ENCODE measurements at regions not wholly inside any gene's neighbourhood (a gene's known extent, or its start where the extent isn't known, plus 50 kb on each side); places are given as distances from the start of the nearest gene placed in this dataset.

DNA sequence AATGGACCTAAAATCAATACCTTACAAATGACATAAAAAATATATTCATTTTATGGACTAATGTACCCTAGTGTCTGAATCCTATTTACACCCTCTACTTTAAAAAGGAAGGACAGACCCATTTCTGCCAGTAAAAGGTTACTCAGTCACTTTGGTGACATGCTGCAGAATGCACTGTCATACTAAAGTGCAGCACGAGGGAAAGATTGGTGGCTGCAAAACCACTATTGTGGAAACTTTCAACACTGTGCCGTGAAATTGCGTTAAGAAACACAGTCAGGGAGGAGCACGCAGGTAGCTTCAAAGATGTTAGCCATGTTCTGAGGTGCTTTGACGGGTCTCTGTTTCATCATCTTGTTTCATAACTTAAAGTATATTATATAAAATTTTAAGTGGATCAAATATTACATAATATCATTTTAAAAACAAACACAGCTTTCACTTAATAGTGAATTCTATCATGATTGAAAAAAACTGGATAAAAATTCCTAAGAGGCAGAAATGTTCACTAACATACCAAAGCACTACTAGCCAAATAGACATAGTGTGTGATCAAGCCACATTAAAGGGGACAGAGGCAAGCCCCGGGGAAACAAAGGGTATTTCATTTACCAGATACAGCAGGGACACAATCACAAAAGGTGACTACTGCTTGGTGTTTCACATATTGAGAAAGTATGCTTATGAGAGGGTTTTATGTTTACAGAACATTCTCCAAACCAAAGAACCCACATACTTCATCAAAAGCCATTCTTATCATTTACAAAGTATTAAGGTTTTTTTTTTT is 330.8 kb upstream of the SOX5 start:
- in situ Hi-C loops (cut with HindIII; ENCODE audit: low pct_unique_long_range_greater_than_20kb, low sequenced_read_pairs), result no loop called here
- TF ChIP-seq, protein P1, sequence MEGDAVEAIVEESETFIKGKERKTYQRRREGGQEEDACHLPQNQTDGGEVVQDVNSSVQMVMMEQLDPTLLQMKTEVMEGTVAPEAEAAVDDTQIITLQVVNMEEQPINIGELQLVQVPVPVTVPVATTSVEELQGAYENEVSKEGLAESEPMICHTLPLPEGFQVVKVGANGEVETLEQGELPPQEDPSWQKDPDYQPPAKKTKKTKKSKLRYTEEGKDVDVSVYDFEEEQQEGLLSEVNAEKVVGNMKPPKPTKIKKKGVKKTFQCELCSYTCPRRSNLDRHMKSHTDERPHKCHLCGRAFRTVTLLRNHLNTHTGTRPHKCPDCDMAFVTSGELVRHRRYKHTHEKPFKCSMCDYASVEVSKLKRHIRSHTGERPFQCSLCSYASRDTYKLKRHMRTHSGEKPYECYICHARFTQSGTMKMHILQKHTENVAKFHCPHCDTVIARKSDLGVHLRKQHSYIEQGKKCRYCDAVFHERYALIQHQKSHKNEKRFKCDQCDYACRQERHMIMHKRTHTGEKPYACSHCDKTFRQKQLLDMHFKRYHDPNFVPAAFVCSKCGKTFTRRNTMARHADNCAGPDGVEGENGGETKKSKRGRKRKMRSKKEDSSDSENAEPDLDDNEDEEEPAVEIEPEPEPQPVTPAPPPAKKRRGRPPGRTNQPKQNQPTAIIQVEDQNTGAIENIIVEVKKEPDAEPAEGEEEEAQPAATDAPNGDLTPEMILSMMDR (IDR thresholded peaks at IDR 0.05), result no peak
- no peak for TF ChIP-seq TCF7L2 (IDR thresholded peaks at IDR 0.05; ENCODE audit: low read depth, low read length)
- POLR2A ChIA-PET, result no interaction called here
- intact Hi-C loops (cut with micrococcal nuclease; ENCODE audit: unreplicated experiment), result no loop called here
- Histone ChIP-seq H3K4me1 (ENCODE audit: control insufficient read depth, insufficient read depth, low read length) (no peaks in the 10 kb centered on the region), H3K4me3 (ENCODE audit: low read depth in 2 of 2, low read length in 2 of 2) (no peak overlapping the region), H3K27me3 (ENCODE audit: control insufficient read depth, insufficient read depth, low read length) (no peaks in the 10 kb centered on the region), H3K9me3 (ENCODE audit: control insufficient read depth, insufficient read depth, low read depth, low read length) (no peaks in the 10 kb centered on the region), H3K36me3 (ENCODE audit: control insufficient read depth, insufficient read depth, low read length) (no peaks in the 10 kb centered on the region), H3K27ac (ENCODE audit: low read length) (no peak overlapping the region)
- DNase-seq (ENCODE audit: low read depth, low spot score) (no peak), ATAC-seq (no peak)
- no TSS peak for BruUV-seq (replicated peaks)
- CTCF ChIA-PET, result no interaction called here

DNA sequence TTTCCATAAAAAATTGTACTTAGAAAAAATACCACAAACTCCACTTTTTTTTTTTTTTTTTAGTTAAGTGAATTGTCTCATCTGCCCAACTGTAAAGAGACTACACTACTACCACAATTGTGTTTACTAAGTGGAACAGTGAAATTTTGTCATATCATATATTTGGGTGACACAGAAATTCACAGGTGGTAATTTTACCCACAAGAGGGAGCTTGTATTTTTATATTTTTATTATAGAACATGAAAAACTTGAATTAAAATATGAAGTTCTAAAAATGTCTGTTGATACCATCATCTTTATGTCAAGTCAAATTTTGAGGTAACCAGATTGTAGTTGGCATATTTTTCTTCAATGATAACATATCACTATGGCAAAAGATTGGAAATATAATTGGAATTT is 329.4 kb upstream of the SOX5 start:
- no peaks in the 10 kb centered on the region for H3K36me3 ChIP-seq (ENCODE audit: control insufficient read depth, insufficient read depth, low read length)
- no peaks in the 10 kb centered on the region for H3K9me3 ChIP-seq (ENCODE audit: control insufficient read depth, insufficient read depth, low read depth, low read length)
- TF ChIP-seq, protein P2, sequence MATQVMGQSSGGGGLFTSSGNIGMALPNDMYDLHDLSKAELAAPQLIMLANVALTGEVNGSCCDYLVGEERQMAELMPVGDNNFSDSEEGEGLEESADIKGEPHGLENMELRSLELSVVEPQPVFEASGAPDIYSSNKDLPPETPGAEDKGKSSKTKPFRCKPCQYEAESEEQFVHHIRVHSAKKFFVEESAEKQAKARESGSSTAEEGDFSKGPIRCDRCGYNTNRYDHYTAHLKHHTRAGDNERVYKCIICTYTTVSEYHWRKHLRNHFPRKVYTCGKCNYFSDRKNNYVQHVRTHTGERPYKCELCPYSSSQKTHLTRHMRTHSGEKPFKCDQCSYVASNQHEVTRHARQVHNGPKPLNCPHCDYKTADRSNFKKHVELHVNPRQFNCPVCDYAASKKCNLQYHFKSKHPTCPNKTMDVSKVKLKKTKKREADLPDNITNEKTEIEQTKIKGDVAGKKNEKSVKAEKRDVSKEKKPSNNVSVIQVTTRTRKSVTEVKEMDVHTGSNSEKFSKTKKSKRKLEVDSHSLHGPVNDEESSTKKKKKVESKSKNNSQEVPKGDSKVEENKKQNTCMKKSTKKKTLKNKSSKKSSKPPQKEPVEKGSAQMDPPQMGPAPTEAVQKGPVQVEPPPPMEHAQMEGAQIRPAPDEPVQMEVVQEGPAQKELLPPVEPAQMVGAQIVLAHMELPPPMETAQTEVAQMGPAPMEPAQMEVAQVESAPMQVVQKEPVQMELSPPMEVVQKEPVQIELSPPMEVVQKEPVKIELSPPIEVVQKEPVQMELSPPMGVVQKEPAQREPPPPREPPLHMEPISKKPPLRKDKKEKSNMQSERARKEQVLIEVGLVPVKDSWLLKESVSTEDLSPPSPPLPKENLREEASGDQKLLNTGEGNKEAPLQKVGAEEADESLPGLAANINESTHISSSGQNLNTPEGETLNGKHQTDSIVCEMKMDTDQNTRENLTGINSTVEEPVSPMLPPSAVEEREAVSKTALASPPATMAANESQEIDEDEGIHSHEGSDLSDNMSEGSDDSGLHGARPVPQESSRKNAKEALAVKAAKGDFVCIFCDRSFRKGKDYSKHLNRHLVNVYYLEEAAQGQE (IDR thresholded peaks at IDR 0.05; ENCODE audit: insufficient read depth in 1 of 2, low read depth in 2 of 2, low read length in 1 of 2), result no peak
- DNase-seq (ENCODE audit: low read depth, low spot score), result no peak
- no peak overlapping the region for H3K4me3 ChIP-seq (ENCODE audit: low read depth in 2 of 2, low read length in 2 of 2)
- no peak for ATAC-seq
- POLR2A ChIA-PET, result interaction anchor here (0.7 kb wide), 1 partner anchor 440 kb away, joined by 4 read pairs; no protein-coding TSS in a partner anchor
- BruUV-seq (replicated peaks), result no TSS peak
- no peak overlapping the region for H3K27ac ChIP-seq (ENCODE audit: low read length)
- intact Hi-C loops (cut with micrococcal nuclease; ENCODE audit: unreplicated experiment), result no loop called here
- H3K27me3 ChIP-seq (ENCODE audit: control insufficient read depth, insufficient read depth, low read length), result no peaks in the 10 kb centered on the region
- CTCF ChIA-PET, result no interaction called here
- in situ Hi-C loops (cut with HindIII; ENCODE audit: low pct_unique_long_range_greater_than_20kb, low sequenced_read_pairs), result no loop called here
- H3K4me1 ChIP-seq (ENCODE audit: control insufficient read depth, insufficient read depth, low read length), result no peaks in the 10 kb centered on the region

DNA sequence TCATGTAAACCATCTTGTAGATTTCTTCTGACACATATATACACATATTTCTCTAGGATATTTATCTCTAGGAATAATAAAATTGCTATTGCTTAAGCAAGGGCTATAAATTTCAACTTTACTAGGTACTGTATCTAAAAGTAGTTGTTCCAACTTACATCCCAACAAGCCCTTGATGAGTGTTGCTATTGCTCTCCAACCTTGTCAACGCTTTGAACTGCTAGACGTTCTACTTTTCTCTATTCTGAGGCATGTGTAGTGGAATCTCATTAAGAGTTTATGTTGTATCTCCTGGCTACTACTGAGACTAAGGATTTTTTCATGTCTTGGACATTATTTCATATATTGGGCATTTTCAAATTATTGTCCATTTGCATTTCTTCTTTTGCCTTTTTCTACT is 321.5 kb upstream of the SOX5 start:
- BruUV-seq (replicated peaks), result no TSS peak
- in situ Hi-C loops (cut with HindIII; ENCODE audit: low pct_unique_long_range_greater_than_20kb, low sequenced_read_pairs) (no loop called here), intact Hi-C loops (cut with micrococcal nuclease; ENCODE audit: unreplicated experiment) (no loop called here)
- H3K27ac ChIP-seq (ENCODE audit: low read length), result no peak overlapping the region
- ChIA-PET POLR2A (no interaction called here), CTCF (no interaction called here)
- ATAC-seq (no peak), DNase-seq (ENCODE audit: low read depth, low spot score) (no peak)
- H3K4me3 ChIP-seq (ENCODE audit: low read depth in 2 of 2, low read length in 2 of 2), result no peak overlapping the region
- no peak for TF ChIP-seq SIN3A (IDR thresholded peaks at IDR 0.05; ENCODE audit: borderline replicate concordance, insufficient read depth, low read depth, low read length)
- TF ChIP-seq TCF7L2 (IDR thresholded peaks at IDR 0.05; ENCODE audit: low read depth, low read length), result no peak
- TF ChIP-seq, protein P2 (IDR thresholded peaks at IDR 0.05; ENCODE audit: insufficient read depth in 1 of 2, low read depth in 2 of 2, low read length in 1 of 2), result no peak
- no peak for TF ChIP-seq POLR2AphosphoS5 (IDR thresholded peaks at IDR 0.05; ENCODE audit: low read depth, low read length)
- TF ChIP-seq, protein P1 (IDR thresholded peaks at IDR 0.05), result no peak
- no peaks in the 10 kb centered on the region for H3K36me3 ChIP-seq (ENCODE audit: control insufficient read depth, insufficient read depth, low read length)
- no peaks in the 10 kb centered on the region for H3K9me3 ChIP-seq (ENCODE audit: control insufficient read depth, insufficient read depth, low read depth, low read length)
- H3K4me1 ChIP-seq (ENCODE audit: control insufficient read depth, insufficient read depth, low read length), result no peaks in the 10 kb centered on the region
- H3K27me3 ChIP-seq (ENCODE audit: control insufficient read depth, insufficient read depth, low read length), result no peaks in the 10 kb centered on the region

Data from Panc1 (cell line).